HEK293 (cell line): ENCODE measurements at regions not wholly inside any gene's neighbourhood (a gene's known extent, or its start where the extent isn't known, plus 50 kb on each side); places are given as distances from the start of the nearest gene placed in this dataset.

ENCODE experiments used
- CTCF ChIP-seq: fragments of 450-650 bp; formaldehyde crosslinking; IDR thresholded peaks from 2 replicates; pipeline ENCODE4 v1.5.1; 2016; ENCODE audit warnings: missing biosample characterization, missing genetic modification characterization
- REST ChIP-seq: fragments of 450-650 bp; formaldehyde crosslinking; IDR thresholded peaks from 2 replicates; pipeline ENCODE4 v1.5.1; 2016; ENCODE audit warnings: missing biosample characterization, missing genetic modification characterization
- ZBTB10 ChIP-seq: fragments of 450-650 bp; formaldehyde crosslinking; IDR thresholded peaks from 2 replicates; pipeline ENCODE4 v1.5.1; 2016; ENCODE audit warnings: missing biosample characterization, missing genetic modification characterization
- ZBTB44 ChIP-seq: fragments of 450-650 bp; IDR thresholded peaks from 2 replicates; pipeline ENCODE4 v1.5.1; 2018; ENCODE audit warnings: missing biosample characterization, mild to moderate bottlenecking, missing genetic modification characterization
- ZNF324 ChIP-seq: fragments of 450-650 bp; formaldehyde crosslinking; IDR thresholded peaks from 2 replicates; pipeline ENCODE4 v1.5.1; 2016; ENCODE audit warnings: missing biosample characterization, missing genetic modification characterization
- ZNF366 ChIP-seq: fragments of 450-650 bp; formaldehyde crosslinking; conservative IDR thresholded peaks from 2 replicates; pipeline ENCODE4 v1.5.1; 2016; ENCODE audit warnings: missing biosample characterization, missing genetic modification characterization
- ZNF423 ChIP-seq: fragments of 450-650 bp; formaldehyde crosslinking; IDR thresholded peaks from 2 replicates; pipeline ENCODE4 v1.5.1; 2016; ENCODE audit warnings: missing biosample characterization, missing genetic modification characterization
- ZNF626 ChIP-seq: fragments of 450-650 bp; sonication (Bioruptor Pico); formaldehyde crosslinking; IDR thresholded peaks from 2 replicates; pipeline ENCODE4 v1.5.1; 2018; ENCODE audit warnings: missing biosample characterization, missing genetic modification characterization, inconsistent platforms
- ZNF645 ChIP-seq: fragments of 450-650 bp; formaldehyde crosslinking; IDR thresholded peaks from 2 replicates; pipeline ENCODE4; 2016; ENCODE audit warnings: missing biosample characterization, missing genetic modification characterization

GRCh38 chr18:53639687-53640086 lies 584.8 kb downstream of the MBD2 start:
- TF ChIP-seq ZNF423 (no peak), CTCF (no peak), ZNF626 (tag by site-specific recombination) (no peak), REST (no peak), ZNF645 (tag by site-specific recombination) (no peak), ZNF324 (tag by site-specific recombination) (no peak), ZBTB44 (tag by site-specific recombination) (no peak), ZBTB10 (tag by site-specific recombination) (no peak), ZNF366 (tag by site-specific recombination) (no peak)
